Mesenchymal stem cell (in vitro differentiated cells and primary cell): ENCODE measurements at regions not wholly inside any gene's neighbourhood (a gene's known extent, or its start where the extent isn't known, plus 50 kb on each side); places are given as distances from the start of the nearest gene placed in this dataset.
"Not testable (repeated sequence)": the region's sequence is repeated elsewhere in the genome, so short reads cannot be mapped to it uniquely, and the experiment has no call there.

Experiments used
- DNase-seq: peaks from one replicate; pipeline ENCODE4 v3.0.0-alpha.2; 2013
- H2AFZ ChIP-seq: one replicate; pipeline ENCODE4 v1.6.1; 2013; ENCODE audit warnings: low read depth, mild to moderate bottlenecking, control low read depth, inconsistent platforms, low read length, moderate library complexity
- H2AK5ac ChIP-seq: 2 replicates; pipeline ENCODE4 v1.6.1; 2013; ENCODE audit warnings: low read length, moderate library complexity, mild to moderate bottlenecking, inconsistent platforms; ENCODE audit not compliant: severe bottlenecking
- H2BK120ac ChIP-seq: one replicate; pipeline ENCODE4 v1.6.1; 2013; ENCODE audit warnings: low read depth, mild to moderate bottlenecking, inconsistent platforms, low read length, moderate library complexity
- H2BK12ac ChIP-seq, 2 experiments: one replicate each; pipeline ENCODE4 v1.6.1; 2013; ENCODE audit warnings: inconsistent platforms in 2 of 2, low read length in 2 of 2, mild to moderate bottlenecking in 2 of 2, moderate library complexity in 2 of 2, control low read depth in 1 of 2
- H2BK15ac ChIP-seq: one replicate; pipeline ENCODE4 v1.6.1; 2013; ENCODE audit warnings: mild to moderate bottlenecking, low read depth, inconsistent platforms; ENCODE audit not compliant: poor library complexity, severe bottlenecking
- H2BK5ac ChIP-seq: 2 replicates; pipeline ENCODE4 v1.6.1; 2013; ENCODE audit warnings: low read depth, mild to moderate bottlenecking, low read length, control low read depth, inconsistent platforms; ENCODE audit not compliant: poor library complexity, severe bottlenecking
- H3K14ac ChIP-seq, 2 experiments: one replicate each; pipeline ENCODE4 v1.6.1; 2013; ENCODE audit warnings: inconsistent platforms in 2 of 2, low read length in 2 of 2, control low read depth in 1 of 2, mild to moderate bottlenecking in 1 of 2, moderate library complexity in 1 of 2
- H3K18ac ChIP-seq, 2 experiments: one replicate each; pipeline ENCODE4 v1.6.1; 2013; ENCODE audit warnings: inconsistent platforms in 2 of 2, low read length in 2 of 2, control low read depth in 1 of 2, low read depth in 1 of 2, mild to moderate bottlenecking in 1 of 2
- H3K23ac ChIP-seq, 2 experiments: one replicate each; pipeline ENCODE4 v1.6.1; 2013; ENCODE audit warnings: inconsistent platforms in 2 of 2, low read length in 2 of 2, mild to moderate bottlenecking in 2 of 2, moderate library complexity in 2 of 2, control low read depth in 1 of 2
- H3K27ac ChIP-seq: 2 replicates; pipeline ENCODE4 v1.5.1; 2013; ENCODE audit warnings: mild to moderate bottlenecking, moderate library complexity, low read length, control low read depth, inconsistent platforms; ENCODE audit not compliant: poor library complexity, severe bottlenecking
- H3K27me3 ChIP-seq, 2 experiments: 2 replicates each; pipeline versions ENCODE4 v1.6.1 to v1.7.0; 2013; ENCODE audit warnings: low read length in 2 of 2, mild to moderate bottlenecking in 2 of 2, moderate library complexity in 2 of 2, control low read depth in 1 of 2, inconsistent platforms in 1 of 2; ENCODE audit not compliant: control insufficient read depth in 1 of 2, insufficient read depth in 1 of 2
- H3K36me3 ChIP-seq, 2 experiments: 2 replicates each; pipeline versions ENCODE4 v1.6.1 to v1.7.0; 2013; ENCODE audit warnings: low read length in 2 of 2, control low read depth in 1 of 2, inconsistent platforms in 1 of 2, low read depth in 1 of 2, mild to moderate bottlenecking in 1 of 2; ENCODE audit not compliant: insufficient read depth in 2 of 2, control insufficient read depth in 1 of 2
- H3K4ac ChIP-seq, 2 experiments: one replicate each; pipeline ENCODE4 v1.6.1; 2013; ENCODE audit warnings: inconsistent platforms in 2 of 2, low read length in 2 of 2, mild to moderate bottlenecking in 2 of 2, moderate library complexity in 2 of 2, control low read depth in 1 of 2, low read depth in 1 of 2
- H3K4me1 ChIP-seq: 2 replicates; pipeline ENCODE4 v1.6.1; 2013; ENCODE audit warnings: low read depth, low read length, control low read depth; ENCODE audit not compliant: control insufficient read depth, insufficient read depth
- H3K4me2 ChIP-seq: 2 replicates; pipeline ENCODE4 v1.6.1; 2013; ENCODE audit warnings: low read length, mild to moderate bottlenecking, inconsistent platforms; ENCODE audit not compliant: poor library complexity, severe bottlenecking
- H3K4me3 ChIP-seq, 2 experiments: 2 replicates each; pipeline versions ENCODE4 v1.5.1 to v1.7.0; 2013; ENCODE audit warnings: low read length in 2 of 2, mild to moderate bottlenecking in 2 of 2, control low read depth in 1 of 2, low read depth in 1 of 2; ENCODE audit not compliant: insufficient read depth in 1 of 2
- H3K79me1 ChIP-seq: replicated peaks from 2 replicates; pipeline ENCODE4 v1.6.1; 2013; ENCODE audit warnings: mild to moderate bottlenecking, control low read depth, low read length, inconsistent platforms; ENCODE audit not compliant: poor library complexity, severe bottlenecking
- H3K9ac ChIP-seq: 2 replicates; pipeline ENCODE4 v1.7.0; 2013; ENCODE audit warnings: mild to moderate bottlenecking, low read length, moderate library complexity
- H3K9me3 ChIP-seq: 2 replicates; pipeline ENCODE4 v1.7.0; 2013; ENCODE audit warnings: mild to moderate bottlenecking, low read length; ENCODE audit not compliant: control insufficient read depth
- H4K8ac ChIP-seq: one replicate; pipeline ENCODE4 v1.6.1; 2013; ENCODE audit warnings: inconsistent platforms, mild to moderate bottlenecking, low read length, moderate library complexity
- H4K91ac ChIP-seq: one replicate; pipeline ENCODE4 v1.6.1; 2013; ENCODE audit warnings: mild to moderate bottlenecking, low read length, inconsistent platforms
- WGBS: methylation state at CpG from one replicate; pipeline ENCODE4 v1.1.7; 2013; ENCODE audit warnings: mixed read lengths; 5-methylcytosine and 5-hydroxymethylcytosine counted together

- DNase-seq: peak; percentile 25
- H3K27me3 ChIP-seq: no peaks in the 10 kb centered on the region
- no peak overlapping the region for H2AK5ac ChIP-seq
- WGBS: 52% methylated on average over 2 of the region's 3 CpGs
- no peak overlapping the region for H3K18ac ChIP-seq
- H3K4me2 ChIP-seq: no peak overlapping the region
- no peak overlapping the region for H3K9ac ChIP-seq
- H2BK5ac ChIP-seq: no peak overlapping the region
- no peaks in the 10 kb centered on the region for H3K36me3 ChIP-seq
- no peak overlapping the region for H2AFZ ChIP-seq
- H4K8ac ChIP-seq: no peak overlapping the region
- H2BK120ac ChIP-seq: no peak overlapping the region
- peaks cover 3% of the 10 kb centered on the region for H3K9me3 ChIP-seq
- no peak overlapping the region for H3K14ac ChIP-seq
- H3K4ac ChIP-seq: no peak overlapping the region
- H2BK15ac ChIP-seq: no peak overlapping the region
- H4K91ac ChIP-seq: no peak overlapping the region
- no peaks in the 10 kb centered on the region for H3K79me1 ChIP-seq
- no peak overlapping the region for H3K23ac ChIP-seq
- no peak overlapping the region for H3K4me3 ChIP-seq
- H2BK12ac ChIP-seq: no peak overlapping the region
- H3K27ac ChIP-seq: no peak overlapping the region
- H3K4me1 ChIP-seq: no peaks in the 10 kb centered on the region
Observed at GRCh38 chr11:110850846-110851245, 138.6 kb upstream of the ARHGAP20 start.

GRCh38 chr11:110843053-110843452 is 130.8 kb upstream of the ARHGAP20 start:
- not testable (repeated sequence) for H3K4me3 ChIP-seq, H3K27me3 ChIP-seq, H2BK12ac ChIP-seq, H3K14ac ChIP-seq, H3K4me1 ChIP-seq, H2BK5ac ChIP-seq, H3K36me3 ChIP-seq, H4K8ac ChIP-seq, H4K91ac ChIP-seq, H3K4ac ChIP-seq, DNase-seq, H3K79me1 ChIP-seq, H3K9ac ChIP-seq, H3K23ac ChIP-seq, H2AK5ac ChIP-seq, H3K4me2 ChIP-seq, H3K9me3 ChIP-seq, H2AFZ ChIP-seq, H2BK120ac ChIP-seq, H3K18ac ChIP-seq, H2BK15ac ChIP-seq, H3K27ac ChIP-seq
- WGBS: no CpG with 5 or more reads among the region's 1 CpG

- Histone ChIP-seq H3K14ac (no peak overlapping the region), H3K27me3 (no peaks in the 10 kb centered on the region), H3K36me3 (no peaks in the 10 kb centered on the region), H3K18ac (no peak overlapping the region), H3K27ac (no peak overlapping the region), H3K4me2 (no peak overlapping the region), H3K9me3 (no peaks in the 10 kb centered on the region), H2BK120ac (no peak overlapping the region), H2BK5ac (no peak overlapping the region), H4K91ac (no peak overlapping the region), H2AFZ (no peak overlapping the region), H3K4me1 (no peaks in the 10 kb centered on the region), H3K4me3 (no peak overlapping the region), H2AK5ac (no peak overlapping the region), H4K8ac (no peak overlapping the region), H3K79me1 (no peaks in the 10 kb centered on the region), H2BK15ac (no peak overlapping the region), H3K4ac (no peak overlapping the region), H3K9ac (no peak overlapping the region), H3K23ac (no peak overlapping the region), H2BK12ac (no peak overlapping the region)
- 54% methylated on average over 2 of the region's 2 CpGs for WGBS
- DNase-seq: no peak
Observed at GRCh38 chr11:110838808-110839207, 126.6 kb upstream of the ARHGAP20 start.

GRCh38 chr11:110837603-110838002 is 125.4 kb upstream of the ARHGAP20 start:
- no peak overlapping the region for H3K4ac ChIP-seq

More at GRCh38 chr11:110837603-110838002, 125.4 kb upstream of the ARHGAP20 start:
- H3K18ac ChIP-seq: no peak overlapping the region
- no peak overlapping the region for H3K4me2 ChIP-seq
- no peak overlapping the region for H2AK5ac ChIP-seq
- H3K27ac ChIP-seq: no peak overlapping the region
- no peak overlapping the region for H3K23ac ChIP-seq
- H2AFZ ChIP-seq: no peak overlapping the region
- H2BK12ac ChIP-seq: no peak overlapping the region
- no peaks in the 10 kb centered on the region for H3K79me1 ChIP-seq
- H2BK15ac ChIP-seq: no peak overlapping the region
- H3K9ac ChIP-seq: no peak overlapping the region
- DNase-seq: no peak
- no peak overlapping the region for H3K14ac ChIP-seq
- H4K91ac ChIP-seq: no peak overlapping the region
- H4K8ac ChIP-seq: no peak overlapping the region
- no peaks in the 10 kb centered on the region for H3K9me3 ChIP-seq
- H2BK120ac ChIP-seq: no peak overlapping the region
- no peaks in the 10 kb centered on the region for H3K4me1 ChIP-seq
- H3K4me3 ChIP-seq: no peak overlapping the region
- 48% methylated on average over 2 of the region's 3 CpGs for WGBS
- no peaks in the 10 kb centered on the region for H3K36me3 ChIP-seq
- H3K27me3 ChIP-seq: no peaks in the 10 kb centered on the region
- no peak overlapping the region for H2BK5ac ChIP-seq
